Mesothelial cell of epicardium (in vitro differentiated cells): ENCODE measurements at regions not wholly inside any gene's neighbourhood (a gene's known extent, or its start where the extent isn't known, plus 50 kb on each side); places are given as distances from the start of the nearest gene placed in this dataset.

Experiments
- DNase-seq, 2 experiments: peaks; one replicate each; pipeline ENCODE4 v3.0.0; 2021; ENCODE audit warnings: low spot score in 2 of 2; ENCODE audit not compliant: unreplicated experiment in 2 of 2
- H3K27ac Mint-ChIP-seq: 2 replicates; pipeline ENCODE4 v1.8.0; 2021; ENCODE audit warnings: mixed read lengths
- H3K27me3 Mint-ChIP-seq: 2 replicates; pipeline ENCODE4 v1.8.0; 2021; ENCODE audit warnings: low read depth, mixed read lengths
- H3K36me3 Mint-ChIP-seq: 2 replicates; pipeline ENCODE4 v1.8.0; 2021; ENCODE audit warnings: mixed read lengths
- H3K4me1 Mint-ChIP-seq: 2 replicates; pipeline ENCODE4 v1.8.0; 2021; ENCODE audit warnings: mixed read lengths
- H3K4me3 Mint-ChIP-seq: 2 replicates; pipeline ENCODE4 v1.8.0; 2021; ENCODE audit warnings: mild to moderate bottlenecking, moderate library complexity, mixed read lengths
- H3K9me3 Mint-ChIP-seq: 2 replicates; pipeline ENCODE4 v1.8.0; 2021; ENCODE audit warnings: mixed read lengths
- TF ChIP-seq, protein P1 (sequence below): fragments of 200-600 bp; sonication (generic); IDR thresholded peaks from one replicate; pipeline ENCODE4 v1.5.0; 2021; ENCODE audit warnings: antibody characterized with exemption; ENCODE audit not compliant: unreplicated experiment

DNA sequence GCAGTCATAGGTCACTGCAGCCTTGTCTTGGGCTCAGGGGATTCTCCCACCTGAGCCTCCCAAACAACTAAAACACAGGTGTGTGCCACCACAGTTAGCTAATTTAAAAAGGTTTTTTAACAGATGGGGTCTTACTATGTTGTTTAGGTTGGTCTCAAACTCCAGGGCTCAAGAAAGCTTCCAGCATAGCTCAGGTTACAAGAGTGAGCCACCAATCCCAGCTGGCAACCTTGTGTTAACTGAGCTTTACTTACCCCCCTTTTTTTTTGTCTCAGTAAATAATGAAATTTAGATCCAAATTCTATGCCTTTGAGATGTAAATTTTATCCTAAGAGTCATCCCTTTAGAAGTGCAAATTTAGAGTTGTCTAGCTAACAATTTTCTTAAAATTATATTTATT lies 103.9 kb upstream of the OLFM3 start:
- no peak for DNase-seq
- no peaks in the 10 kb centered on the region for H3K9me3 Mint-ChIP-seq
- no peaks in the 10 kb centered on the region for H3K36me3 Mint-ChIP-seq
- H3K27me3 Mint-ChIP-seq: no peaks in the 10 kb centered on the region
- H3K27ac Mint-ChIP-seq: no peak overlapping the region
- no peak overlapping the region for H3K4me3 Mint-ChIP-seq
- TF ChIP-seq, protein P1, sequence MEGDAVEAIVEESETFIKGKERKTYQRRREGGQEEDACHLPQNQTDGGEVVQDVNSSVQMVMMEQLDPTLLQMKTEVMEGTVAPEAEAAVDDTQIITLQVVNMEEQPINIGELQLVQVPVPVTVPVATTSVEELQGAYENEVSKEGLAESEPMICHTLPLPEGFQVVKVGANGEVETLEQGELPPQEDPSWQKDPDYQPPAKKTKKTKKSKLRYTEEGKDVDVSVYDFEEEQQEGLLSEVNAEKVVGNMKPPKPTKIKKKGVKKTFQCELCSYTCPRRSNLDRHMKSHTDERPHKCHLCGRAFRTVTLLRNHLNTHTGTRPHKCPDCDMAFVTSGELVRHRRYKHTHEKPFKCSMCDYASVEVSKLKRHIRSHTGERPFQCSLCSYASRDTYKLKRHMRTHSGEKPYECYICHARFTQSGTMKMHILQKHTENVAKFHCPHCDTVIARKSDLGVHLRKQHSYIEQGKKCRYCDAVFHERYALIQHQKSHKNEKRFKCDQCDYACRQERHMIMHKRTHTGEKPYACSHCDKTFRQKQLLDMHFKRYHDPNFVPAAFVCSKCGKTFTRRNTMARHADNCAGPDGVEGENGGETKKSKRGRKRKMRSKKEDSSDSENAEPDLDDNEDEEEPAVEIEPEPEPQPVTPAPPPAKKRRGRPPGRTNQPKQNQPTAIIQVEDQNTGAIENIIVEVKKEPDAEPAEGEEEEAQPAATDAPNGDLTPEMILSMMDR: no peak
- peaks cover 40% of the 10 kb centered on the region for H3K4me1 Mint-ChIP-seq

DNA sequence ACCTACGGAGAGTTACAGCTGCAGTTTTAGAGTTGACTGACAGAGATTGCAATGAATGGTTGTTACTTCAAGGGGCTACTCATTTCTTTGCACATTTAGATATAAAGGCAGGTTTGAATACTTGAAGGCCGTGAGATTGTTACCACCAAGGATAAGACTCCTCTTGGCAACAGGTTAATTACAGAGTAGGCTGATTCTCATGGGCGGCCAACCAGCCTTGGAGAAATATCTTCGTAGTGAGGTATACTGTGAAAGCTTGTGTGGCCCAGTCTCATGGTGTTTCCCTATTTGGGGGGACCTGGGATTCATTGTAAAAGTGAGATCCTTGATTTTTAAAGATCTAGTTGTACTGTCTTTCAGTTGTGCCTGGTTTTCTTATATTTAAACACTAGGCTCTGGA lies 103.2 kb upstream of the OLFM3 start:
- Mint-ChIP-seq H3K27ac (no peak overlapping the region), H3K27me3 (peaks cover 6% of the 10 kb centered on the region), H3K4me3 (no peak overlapping the region), H3K36me3 (no peaks in the 10 kb centered on the region), H3K4me1 (peaks cover 34% of the 10 kb centered on the region), H3K9me3 (peaks cover 3% of the 10 kb centered on the region)
- TF ChIP-seq, protein P1: no peak
- no peak for DNase-seq

DNA sequence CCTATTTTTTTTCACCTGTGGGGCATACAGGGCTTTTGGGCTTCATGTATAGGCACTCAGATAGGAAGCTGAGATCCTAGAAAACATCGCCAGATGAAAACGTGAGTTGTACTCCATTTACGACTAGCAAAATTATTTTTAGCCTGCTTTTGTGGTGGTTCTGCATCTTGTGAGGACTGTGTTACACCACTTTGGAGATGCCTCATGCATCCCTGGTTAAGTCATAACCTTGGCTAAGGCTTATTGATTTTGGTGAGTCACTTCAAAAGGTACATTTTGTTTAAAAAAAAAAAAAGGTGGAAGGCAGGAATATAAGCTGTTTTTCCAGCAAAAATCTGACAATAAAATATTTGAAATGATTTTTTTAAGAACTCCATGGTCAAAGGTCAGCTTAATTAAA lies 101.8 kb upstream of the OLFM3 start:
- no peak for DNase-seq
- Mint-ChIP-seq H3K4me3 (no peak overlapping the region), H3K9me3 (peaks cover 3% of the 10 kb centered on the region), H3K36me3 (no peaks in the 10 kb centered on the region), H3K4me1 (peaks cover 30% of the 10 kb centered on the region), H3K27me3 (peaks cover 6% of the 10 kb centered on the region), H3K27ac (peak overlapping the region; percentile 30)
- TF ChIP-seq, protein P1: no peak

DNA sequence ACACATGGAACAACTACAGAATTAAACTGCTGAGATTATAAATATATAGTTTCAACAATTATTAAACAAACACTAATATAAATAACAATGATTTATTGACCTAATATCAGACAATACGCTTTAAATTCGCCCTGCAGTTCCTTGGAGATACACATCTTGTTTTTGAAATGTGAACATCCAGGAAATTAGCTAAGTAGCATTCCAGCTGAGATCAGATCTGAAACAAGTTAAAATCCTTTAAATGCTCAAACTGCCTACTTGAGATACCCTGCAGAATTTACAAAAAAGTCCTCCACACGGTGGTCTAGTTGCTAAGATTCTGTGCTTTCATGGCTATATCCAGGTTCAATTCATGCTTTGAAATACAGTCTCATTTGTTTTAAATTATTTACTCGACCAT lies 101.4 kb upstream of the OLFM3 start:
- no peak for DNase-seq
- peaks cover 30% of the 10 kb centered on the region for H3K4me1 Mint-ChIP-seq
- H3K4me3 Mint-ChIP-seq: no peak overlapping the region
- H3K27me3 Mint-ChIP-seq: peaks cover 6% of the 10 kb centered on the region
- no peaks in the 10 kb centered on the region for H3K36me3 Mint-ChIP-seq
- TF ChIP-seq, protein P1: no peak
- H3K27ac Mint-ChIP-seq: peak overlapping the region; percentile 30
- H3K9me3 Mint-ChIP-seq: peaks cover 3% of the 10 kb centered on the region

DNA sequence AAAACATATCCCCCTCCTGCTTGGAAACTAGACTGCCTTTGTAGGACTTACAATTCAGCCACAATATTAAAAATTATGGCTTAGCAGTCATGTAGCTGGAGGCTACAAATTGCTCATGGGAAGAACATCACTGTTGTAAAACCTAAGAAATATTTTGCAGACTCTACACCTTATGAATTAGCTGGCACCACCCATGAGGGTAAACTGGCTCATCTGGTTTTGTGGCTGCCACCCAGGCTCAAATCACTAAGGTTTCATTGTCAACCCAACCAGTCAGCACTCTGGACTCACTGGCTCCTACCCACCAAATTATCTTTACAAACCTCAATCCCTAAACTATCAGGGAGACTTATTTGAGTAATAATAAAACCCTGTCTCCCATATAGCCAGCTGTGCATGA lies 100.7 kb upstream of the OLFM3 start:
- peaks cover 3% of the 10 kb centered on the region for H3K9me3 Mint-ChIP-seq
- DNase-seq: no peak
- H3K36me3 Mint-ChIP-seq: no peaks in the 10 kb centered on the region
- peaks cover 30% of the 10 kb centered on the region for H3K4me1 Mint-ChIP-seq
- TF ChIP-seq, protein P1: no peak
- H3K27me3 Mint-ChIP-seq: peaks cover 6% of the 10 kb centered on the region
- no peak overlapping the region for H3K4me3 Mint-ChIP-seq
- H3K27ac Mint-ChIP-seq: no peak overlapping the region

DNA sequence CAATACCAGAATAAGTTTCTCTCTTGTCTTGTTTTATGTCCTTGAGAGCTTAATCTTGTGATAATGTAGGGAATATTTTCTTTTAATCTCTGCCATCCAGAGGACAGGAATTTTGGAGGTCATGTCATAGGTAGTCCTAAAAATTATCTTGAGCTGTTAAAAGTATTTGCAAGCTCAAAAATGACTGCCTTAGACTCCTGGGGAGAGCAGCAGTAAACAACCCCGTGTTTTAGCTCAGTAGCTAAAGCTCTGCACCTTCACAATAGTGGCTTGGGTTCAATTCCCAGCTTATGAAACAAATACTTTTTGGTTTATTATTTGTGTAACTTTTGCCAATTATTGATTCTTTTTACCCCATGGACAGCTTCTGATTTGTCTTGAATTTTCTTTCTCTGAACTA lies 99.4 kb upstream of the OLFM3 start:
- Mint-ChIP-seq H3K27me3 (peaks cover 6% of the 10 kb centered on the region), H3K4me1 (peaks cover 22% of the 10 kb centered on the region), H3K4me3 (no peak overlapping the region), H3K36me3 (no peaks in the 10 kb centered on the region), H3K9me3 (peaks cover 10% of the 10 kb centered on the region), H3K27ac (no peak overlapping the region)
- TF ChIP-seq, protein P1: no peak
- no peak for DNase-seq
